ENCODE measurements at regions not wholly inside any gene's neighbourhood (a gene's known extent, or its start where the extent isn't known, plus 50 kb on each side); places are given as distances from the start of the nearest gene placed in this dataset.

DNA sequence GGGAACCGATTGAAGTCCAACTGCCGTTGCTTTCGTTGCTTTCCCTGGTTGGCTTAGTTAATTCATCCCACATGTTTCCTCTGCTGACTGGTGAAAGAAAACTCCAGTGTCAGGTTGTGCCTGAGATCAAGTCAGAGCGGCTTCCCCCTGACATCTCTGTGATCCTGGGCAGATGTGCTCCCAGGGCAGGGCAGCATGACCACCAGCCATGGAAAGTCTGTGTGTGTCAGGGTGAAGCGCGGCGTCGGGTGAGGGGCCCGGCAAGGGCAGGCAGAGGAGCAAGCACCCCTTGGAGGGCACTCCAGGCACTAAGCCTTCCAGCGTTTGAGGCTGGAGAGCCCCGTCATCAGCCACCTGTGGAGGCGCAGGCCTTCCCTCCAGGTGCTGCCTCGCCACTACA is 54.5 kb upstream of the IGF1 start:
- no peak for TF ChIP-seq POLR2A (IDR thresholded peaks at IDR 0.05; ENCODE audit: low read depth, low read length)
- TF ChIP-seq TAF1 (IDR thresholded peaks at IDR 0.05; ENCODE audit: borderline replicate concordance, low read depth, low read length): no peak

All from GM12892 (cell line).